Retinal pigment epithelial cell (primary cell): ENCODE measurements at regions not wholly inside any gene's neighbourhood (a gene's known extent, or its start where the extent isn't known, plus 50 kb on each side); places are given as distances from the start of the nearest gene placed in this dataset.

Experiments used
- DNase-seq: peaks from one replicate; pipeline ENCODE4 v3.0.0-alpha.2; 2010; ENCODE audit warnings: low read depth
- H3K4me3 ChIP-seq: 2 replicates; pipeline ENCODE4 v1.5.1; 2011; ENCODE audit warnings: mild to moderate bottlenecking, low read length, control low read depth, moderate library complexity
- TF ChIP-seq, protein P1 (sequence below): conservative IDR thresholded peaks from 2 replicates; pipeline ENCODE4 v1.5.1; 2011; ENCODE audit warnings: low read depth, low read length, control low read depth, inconsistent platforms

DNA sequence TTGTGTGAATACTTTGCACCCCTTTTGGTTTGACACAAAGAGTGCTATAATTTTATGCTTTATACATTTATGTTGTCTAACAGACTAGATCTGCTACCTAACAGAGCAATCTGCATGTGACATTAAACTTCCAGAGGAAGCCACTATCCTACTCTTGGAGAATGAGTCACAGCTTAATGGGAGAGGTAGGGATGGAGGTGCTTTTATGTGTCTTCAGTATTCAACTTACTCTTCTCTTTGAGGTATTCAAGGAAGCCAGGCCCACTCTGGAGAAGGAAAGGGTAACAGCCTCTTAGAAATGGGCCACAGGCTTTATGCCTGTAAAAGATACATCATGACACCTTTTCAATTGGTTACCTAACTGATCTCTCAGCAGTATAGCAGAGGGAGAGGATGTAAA is 85.8 kb upstream of the NEUROD1 start:
- DNase-seq, result no peak
- H3K4me3 ChIP-seq, result no peak overlapping the region
- TF ChIP-seq, protein P1, sequence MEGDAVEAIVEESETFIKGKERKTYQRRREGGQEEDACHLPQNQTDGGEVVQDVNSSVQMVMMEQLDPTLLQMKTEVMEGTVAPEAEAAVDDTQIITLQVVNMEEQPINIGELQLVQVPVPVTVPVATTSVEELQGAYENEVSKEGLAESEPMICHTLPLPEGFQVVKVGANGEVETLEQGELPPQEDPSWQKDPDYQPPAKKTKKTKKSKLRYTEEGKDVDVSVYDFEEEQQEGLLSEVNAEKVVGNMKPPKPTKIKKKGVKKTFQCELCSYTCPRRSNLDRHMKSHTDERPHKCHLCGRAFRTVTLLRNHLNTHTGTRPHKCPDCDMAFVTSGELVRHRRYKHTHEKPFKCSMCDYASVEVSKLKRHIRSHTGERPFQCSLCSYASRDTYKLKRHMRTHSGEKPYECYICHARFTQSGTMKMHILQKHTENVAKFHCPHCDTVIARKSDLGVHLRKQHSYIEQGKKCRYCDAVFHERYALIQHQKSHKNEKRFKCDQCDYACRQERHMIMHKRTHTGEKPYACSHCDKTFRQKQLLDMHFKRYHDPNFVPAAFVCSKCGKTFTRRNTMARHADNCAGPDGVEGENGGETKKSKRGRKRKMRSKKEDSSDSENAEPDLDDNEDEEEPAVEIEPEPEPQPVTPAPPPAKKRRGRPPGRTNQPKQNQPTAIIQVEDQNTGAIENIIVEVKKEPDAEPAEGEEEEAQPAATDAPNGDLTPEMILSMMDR, result no peak

- no peak for DNase-seq
- no peak overlapping the region for H3K4me3 ChIP-seq
- TF ChIP-seq, protein P1, result no peak
These were observed 89.8 kb upstream of the NEUROD1 start for GRCh38 chr2:181770150-181770549.

GRCh38 chr2:181771356-181771755 is 91.0 kb upstream of the NEUROD1 start:
- DNase-seq, result no peak
- no peak overlapping the region for H3K4me3 ChIP-seq
- TF ChIP-seq, protein P1, result no peak

DNA sequence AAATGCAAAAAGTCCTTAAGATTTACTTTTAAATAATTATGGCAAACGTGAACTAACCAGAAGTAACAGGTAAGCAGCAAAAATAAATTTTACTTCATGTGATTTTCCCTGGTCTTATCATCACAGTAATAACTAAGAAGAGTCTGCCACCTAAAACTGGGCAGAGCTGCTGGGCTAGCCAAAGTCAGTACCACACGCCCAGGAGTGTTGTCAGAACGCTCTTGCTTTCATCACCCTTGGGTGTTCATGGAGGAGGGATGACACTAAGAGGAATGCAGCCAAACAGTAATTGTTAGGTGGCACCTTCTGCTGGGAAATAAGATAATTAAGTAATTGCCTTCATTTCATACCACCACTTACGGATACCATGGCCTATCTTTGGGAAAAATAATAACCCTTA is 92.0 kb upstream of the NEUROD1 start:
- no peak overlapping the region for H3K4me3 ChIP-seq
- no peak for DNase-seq
- TF ChIP-seq, protein P1, result no peak

DNA sequence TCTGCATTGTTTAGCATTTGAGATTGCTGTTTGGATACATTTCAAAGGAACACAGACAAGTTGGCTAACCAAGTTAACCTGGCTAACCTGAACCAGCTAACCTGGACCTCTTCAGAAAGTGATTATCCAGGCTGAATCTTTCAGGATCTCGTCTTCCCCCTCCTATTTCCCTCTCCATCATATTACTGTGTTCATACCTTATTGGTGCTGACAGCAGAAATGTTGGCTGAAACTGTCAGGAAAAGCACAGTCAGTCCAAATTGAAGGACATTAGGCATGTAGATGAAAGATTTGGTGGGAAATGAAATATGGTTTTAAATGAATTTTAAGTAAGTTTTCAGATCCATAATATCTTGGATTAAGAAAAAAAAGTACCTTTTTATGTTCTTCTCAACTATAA is 92.5 kb upstream of the NEUROD1 start:
- H3K4me3 ChIP-seq, result no peak overlapping the region
- TF ChIP-seq, protein P1, result no peak

DNA sequence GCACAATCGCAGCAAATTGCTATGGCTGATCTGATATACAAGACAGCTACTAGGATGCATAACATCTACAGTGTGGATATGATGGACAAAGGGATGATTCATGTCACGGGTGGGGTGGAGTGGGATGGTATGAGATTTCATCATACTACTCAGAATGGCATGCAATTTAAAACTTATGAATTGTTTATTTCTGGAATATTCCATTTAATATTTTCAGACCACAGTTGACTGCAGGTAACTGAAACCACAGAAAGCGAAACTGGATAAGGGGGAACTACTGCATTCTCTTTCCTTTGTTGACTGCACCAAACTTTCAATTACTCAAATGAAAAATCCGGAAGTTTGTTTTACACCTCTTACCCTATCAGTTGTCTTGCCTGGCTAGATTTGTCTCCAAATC is 94.4 kb upstream of the NEUROD1 start:
- DNase-seq, result no peak
- no peak overlapping the region for H3K4me3 ChIP-seq
- TF ChIP-seq, protein P1, result no peak

More for the DNA sequence above, 92.5 kb upstream of the NEUROD1 start:
- DNase-seq, result no peak

- no peak overlapping the region for H3K4me3 ChIP-seq
- DNase-seq, result no peak
- TF ChIP-seq, protein P1, result no peak
These were observed 96.0 kb upstream of the NEUROD1 start for GRCh38 chr2:181776336-181776735.
